Effector memory CD4-positive, alpha-beta T cell (primary cell): ENCODE measurements at regions not wholly inside any gene's neighbourhood (a gene's known extent, or its start where the extent isn't known, plus 50 kb on each side); places are given as distances from the start of the nearest gene placed in this dataset.

ENCODE experiments used
- DNase-seq, 3 donors: peaks; one replicate each; pipeline ENCODE4 v3.0.0-alpha.2; 2020
- H3K27ac ChIP-seq: 2 replicates; pipeline ENCODE4 v1.7.0; 2013; ENCODE audit warnings: mild to moderate bottlenecking, low read length, moderate library complexity; ENCODE audit not compliant: insufficient read depth, poor library complexity, severe bottlenecking
- H3K27me3 ChIP-seq: replicated peaks from 2 replicates; pipeline ENCODE4 v1.7.0; 2013; ENCODE audit warnings: mild to moderate bottlenecking, low read length; ENCODE audit not compliant: insufficient read depth, control insufficient read depth, poor library complexity, severe bottlenecking
- H3K36me3 ChIP-seq: 2 replicates; pipeline ENCODE4 v1.7.0; 2013; ENCODE audit warnings: mild to moderate bottlenecking, low read length, moderate library complexity; ENCODE audit not compliant: control insufficient read depth, insufficient read depth
- H3K4me1 ChIP-seq: 2 replicates; pipeline ENCODE4 v1.7.0; 2013; ENCODE audit warnings: low read length, mild to moderate bottlenecking; ENCODE audit not compliant: control insufficient read depth, insufficient read depth, poor library complexity, severe bottlenecking
- H3K4me3 ChIP-seq: 2 replicates; pipeline ENCODE4 v1.7.0; 2013; ENCODE audit warnings: low read length, low read depth, mild to moderate bottlenecking; ENCODE audit not compliant: insufficient read depth, poor library complexity, severe bottlenecking
- H3K9me3 ChIP-seq: 2 replicates; pipeline ENCODE4 v1.7.0; 2013; ENCODE audit warnings: mild to moderate bottlenecking, low read length, moderate library complexity; ENCODE audit not compliant: control insufficient read depth

DNA sequence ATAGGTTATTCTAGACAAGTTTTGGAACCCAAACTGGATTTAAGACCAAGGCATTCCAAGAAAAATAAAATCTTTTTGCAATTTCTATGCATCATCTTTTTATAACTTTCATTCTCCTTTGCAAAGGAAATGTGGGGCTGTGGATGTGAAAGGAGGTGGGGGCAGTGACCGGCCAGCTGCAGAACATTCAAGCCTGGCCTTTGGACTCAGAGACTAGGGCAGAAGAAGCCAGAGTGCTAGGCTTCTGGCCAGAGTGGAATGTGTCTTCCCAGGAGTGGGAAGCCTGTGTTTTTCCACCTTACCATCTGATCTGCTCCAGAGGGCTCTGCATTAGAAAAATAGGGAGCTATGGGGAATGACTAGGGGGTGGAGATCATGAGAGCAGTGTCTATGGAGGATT lies 148.5 kb downstream of the C9orf152 start:
- H3K4me3 ChIP-seq = no peak overlapping the region
- H3K4me1 ChIP-seq = no peaks in the 10 kb centered on the region
- no peaks in the 10 kb centered on the region for H3K27me3 ChIP-seq
- no peaks in the 10 kb centered on the region for H3K9me3 ChIP-seq
- no peak overlapping the region for H3K27ac ChIP-seq
- no peaks in the 10 kb centered on the region for H3K36me3 ChIP-seq
- DNase-seq = no peak

DNA sequence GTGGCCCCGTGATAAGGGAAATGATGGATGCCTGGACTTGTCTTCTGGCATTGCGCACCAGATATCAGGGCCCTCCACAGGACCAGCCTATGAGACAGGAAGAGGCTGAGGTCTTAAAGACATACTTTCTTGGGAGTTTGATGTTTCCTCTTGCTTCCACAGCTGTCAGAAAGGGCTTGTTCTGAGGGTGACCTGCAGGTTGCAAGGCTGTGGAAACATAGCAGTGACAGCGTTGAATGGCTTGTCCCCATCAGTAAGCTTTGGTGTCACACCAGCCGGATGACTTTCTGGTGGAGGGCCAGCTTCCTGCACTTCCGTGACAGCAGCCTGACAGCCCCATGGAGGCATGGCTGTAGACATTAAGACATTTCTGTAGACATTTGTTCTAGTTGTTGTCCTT lies 143.2 kb downstream of the C9orf152 start:
- no peaks in the 10 kb centered on the region for H3K4me1 ChIP-seq
- no peaks in the 10 kb centered on the region for H3K9me3 ChIP-seq
- no peak for DNase-seq
- H3K27ac ChIP-seq = no peak overlapping the region
- H3K4me3 ChIP-seq = no peak overlapping the region
- no peaks in the 10 kb centered on the region for H3K27me3 ChIP-seq
- H3K36me3 ChIP-seq = no peaks in the 10 kb centered on the region

DNA sequence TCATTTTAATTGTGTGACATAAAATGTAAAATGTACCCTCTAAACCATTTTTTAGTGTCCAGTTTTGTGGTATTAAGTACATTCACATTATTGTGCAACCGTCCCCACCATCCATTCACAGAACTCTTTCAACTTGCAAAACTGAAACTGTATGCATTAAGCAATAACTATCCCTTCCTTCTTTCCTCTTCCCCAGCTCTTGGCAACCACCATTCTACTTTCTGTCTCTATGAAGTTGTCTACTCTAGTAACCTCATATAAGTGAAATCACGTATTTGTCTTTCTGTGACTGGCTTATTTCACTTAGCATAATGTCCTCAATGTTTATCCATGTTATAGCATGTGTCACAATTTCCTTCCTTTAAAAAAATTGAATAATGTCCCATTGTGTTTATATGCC lies 142.4 kb downstream of the C9orf152 start:
- DNase-seq = no peak
- no peaks in the 10 kb centered on the region for H3K36me3 ChIP-seq
- no peak overlapping the region for H3K27ac ChIP-seq

GRCh38 chr9:110066929-110067716 lies 140.8 kb downstream of the C9orf152 start:
- no peaks in the 10 kb centered on the region for H3K27me3 ChIP-seq
- no peaks in the 10 kb centered on the region for H3K36me3 ChIP-seq
- H3K4me1 ChIP-seq = no peaks in the 10 kb centered on the region
- H3K9me3 ChIP-seq = no peaks in the 10 kb centered on the region
- no peak overlapping the region for H3K4me3 ChIP-seq
- no peak overlapping the region for H3K27ac ChIP-seq
- DNase-seq = no peak

More for the DNA sequence above, 142.4 kb downstream of the C9orf152 start:
- no peaks in the 10 kb centered on the region for H3K4me1 ChIP-seq
- no peaks in the 10 kb centered on the region for H3K9me3 ChIP-seq
- H3K27me3 ChIP-seq = no peaks in the 10 kb centered on the region
- H3K4me3 ChIP-seq = no peak overlapping the region

DNA sequence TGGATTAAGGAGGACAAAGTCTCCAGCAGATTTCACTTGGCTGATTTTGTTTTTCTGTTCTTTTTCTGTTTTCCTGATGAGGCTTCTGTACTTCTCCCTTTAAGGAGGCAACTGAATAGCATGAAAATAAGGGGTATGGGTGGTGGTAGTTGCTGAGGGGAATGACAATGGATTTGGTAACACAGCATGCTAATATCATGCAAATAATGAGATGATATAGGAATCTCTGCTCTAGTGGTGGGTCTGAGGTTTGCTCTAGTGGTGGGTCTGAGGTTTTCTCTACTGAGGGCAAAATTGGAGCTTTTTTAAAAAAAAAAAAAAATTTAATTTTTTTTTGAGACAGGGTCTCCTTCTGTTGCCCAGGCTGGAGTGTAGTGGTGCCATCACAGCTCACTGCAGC lies 139.7 kb downstream of the C9orf152 start:
- Histone ChIP-seq H3K27me3 (no peaks in the 10 kb centered on the region), H3K36me3 (no peaks in the 10 kb centered on the region), H3K27ac (no peak overlapping the region), H3K9me3 (no peaks in the 10 kb centered on the region), H3K4me1 (no peaks in the 10 kb centered on the region), H3K4me3 (no peak overlapping the region)
- no peak for DNase-seq

GRCh38 chr9:110069326-110070248 lies 138.4 kb downstream of the C9orf152 start:
- no peaks in the 10 kb centered on the region for H3K9me3 ChIP-seq
- no peak overlapping the region for H3K27ac ChIP-seq
- no peaks in the 10 kb centered on the region for H3K4me1 ChIP-seq
- no peak for DNase-seq
- H3K36me3 ChIP-seq = no peaks in the 10 kb centered on the region
- no peak overlapping the region for H3K4me3 ChIP-seq
- no peaks in the 10 kb centered on the region for H3K27me3 ChIP-seq

- H3K4me1 ChIP-seq = no peaks in the 10 kb centered on the region
- H3K27ac ChIP-seq = no peak overlapping the region
Measured at GRCh38 chr9:110072597-110073355, 135.2 kb downstream of the C9orf152 start.

GRCh38 chr9:110073356-110073905 lies 134.5 kb downstream of the C9orf152 start:
- no peaks in the 10 kb centered on the region for H3K27me3 ChIP-seq
- no peaks in the 10 kb centered on the region for H3K4me1 ChIP-seq
- no peak overlapping the region for H3K4me3 ChIP-seq
- H3K27ac ChIP-seq = no peak overlapping the region
- H3K9me3 ChIP-seq = no peaks in the 10 kb centered on the region
- no peak for DNase-seq
- no peaks in the 10 kb centered on the region for H3K36me3 ChIP-seq

More at GRCh38 chr9:110072597-110073355, 135.2 kb downstream of the C9orf152 start:
- Histone ChIP-seq H3K36me3 (no peaks in the 10 kb centered on the region), H3K4me3 (no peak overlapping the region), H3K9me3 (no peaks in the 10 kb centered on the region), H3K27me3 (no peaks in the 10 kb centered on the region)
- DNase-seq = no peak

DNA sequence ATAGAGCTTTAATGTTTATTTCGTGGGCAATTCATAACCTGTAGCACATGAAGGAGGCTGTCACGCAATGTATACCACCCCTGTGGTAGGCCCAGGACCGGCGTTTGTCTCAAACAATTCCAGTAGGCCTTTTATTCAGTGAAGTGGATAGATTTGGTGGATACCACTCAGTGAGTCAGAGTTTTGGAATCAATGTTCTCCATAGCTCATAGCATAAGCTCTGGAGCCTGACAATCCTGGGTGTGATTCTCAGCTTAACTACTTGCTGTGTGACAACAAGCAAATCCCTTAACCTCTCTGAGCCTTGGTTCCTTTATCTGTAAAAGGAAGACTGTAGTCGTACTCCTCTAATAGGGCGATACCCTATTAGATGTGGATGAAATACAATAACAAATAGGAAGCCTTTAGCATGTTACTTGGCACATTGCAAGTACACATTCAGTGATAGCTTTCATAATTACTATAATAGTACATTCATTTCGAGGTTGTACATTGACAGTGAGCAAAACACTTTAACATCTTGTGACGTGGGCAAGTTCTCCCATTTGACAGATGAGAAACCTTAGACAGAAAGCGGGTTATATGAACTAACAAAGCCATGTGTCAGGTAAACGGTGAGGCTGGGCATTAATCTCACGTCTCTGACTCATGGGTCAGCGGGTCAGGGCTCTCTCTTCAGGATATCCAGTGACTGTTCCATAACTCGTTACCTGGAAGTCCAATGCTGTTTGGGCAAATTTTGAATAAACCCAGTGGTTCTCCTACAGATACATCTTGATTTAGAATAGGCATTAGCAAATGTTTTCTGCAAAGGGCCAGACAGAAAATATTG lies 130.8 kb downstream of the C9orf152 start:
- Histone ChIP-seq H3K4me1 (peaks cover 2% of the 10 kb centered on the region), H3K27me3 (no peaks in the 10 kb centered on the region), H3K9me3 (no peaks in the 10 kb centered on the region), H3K4me3 (no peak overlapping the region), H3K36me3 (no peaks in the 10 kb centered on the region), H3K27ac (no peak overlapping the region)
- DNase-seq = no peak
